Activated CD4-positive, CD25-positive, alpha-beta regulatory T cell (primary cell): ENCODE measurements at regions not wholly inside any gene's neighbourhood (a gene's known extent, or its start where the extent isn't known, plus 50 kb on each side); places are given as distances from the start of the nearest gene placed in this dataset.
"Not testable (repeated sequence)": the region's sequence is repeated elsewhere in the genome, so short reads cannot be mapped to it uniquely, and the experiment has no call there.

ENCODE experiments used
- DNase-seq, 4 experiments: peaks; one replicate each; lab custom pipeline; 2025; lab: John Stamatoyannopoulos, UW

- DNase-seq: no peak
These were observed 213.9 kb upstream of the UBASH3B start for GRCh38 chr11:122441666-122442035.

- DNase-seq: no peak
These were observed 214.5 kb upstream of the UBASH3B start for GRCh38 chr11:122440811-122441665.

GRCh38 chr11:122439866-122440810, 215.4 kb upstream of the UBASH3B start:
- no peak for DNase-seq

GRCh38 chr11:122436188-122436555, 219.3 kb upstream of the UBASH3B start:
- DNase-seq: no peak

GRCh38 chr11:122435540-122436187, 219.9 kb upstream of the UBASH3B start:
- DNase-seq: no peak

DNA sequence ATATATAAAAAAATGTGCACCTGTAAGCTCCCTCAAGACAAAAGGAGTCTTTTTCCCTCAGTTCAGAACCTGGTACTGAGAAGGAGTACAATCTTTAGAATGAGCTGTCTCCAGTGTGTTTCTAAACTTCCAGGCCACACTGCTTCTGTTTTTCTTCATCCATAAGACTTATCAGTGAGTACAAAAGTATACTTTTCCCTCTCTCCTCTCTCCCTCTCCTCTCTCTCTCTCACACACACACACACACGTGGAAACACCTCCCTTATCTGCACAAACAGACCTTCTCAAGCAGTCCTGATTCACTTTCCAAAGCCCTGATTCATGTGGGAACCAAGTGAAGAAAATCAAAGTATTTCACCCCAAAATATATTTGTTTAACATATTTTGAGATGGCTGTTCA, 220.7 kb upstream of the UBASH3B start:
- DNase-seq: no peak

- no peak for DNase-seq
These were observed 225.0 kb upstream of the UBASH3B start for GRCh38 chr11:122430490-122430889.

DNA sequence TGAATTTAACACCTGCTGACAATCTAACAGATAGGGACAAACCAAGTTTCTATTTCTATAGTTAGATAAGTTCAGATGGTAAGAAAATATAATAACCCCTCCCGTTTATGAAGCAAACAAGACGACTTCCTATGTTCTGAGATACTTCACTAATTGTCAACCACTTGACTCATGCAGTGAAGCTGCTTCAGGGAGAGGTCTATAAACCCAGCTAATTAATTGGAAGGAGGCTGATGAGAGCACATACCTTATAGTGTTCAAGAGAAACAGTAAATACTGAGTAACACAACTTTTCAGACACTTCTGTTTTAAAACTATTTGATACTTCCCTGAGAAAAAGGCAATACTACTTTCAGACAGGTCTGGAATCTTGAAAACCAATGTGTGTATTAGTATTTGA, 229.4 kb upstream of the UBASH3B start:
- DNase-seq: no peak

GRCh38 chr11:122424636-122425035, 230.9 kb upstream of the UBASH3B start:
- DNase-seq: no peak

- DNase-seq: no peak
These were observed 231.6 kb upstream of the UBASH3B start for GRCh38 chr11:122423886-122424285.

DNA sequence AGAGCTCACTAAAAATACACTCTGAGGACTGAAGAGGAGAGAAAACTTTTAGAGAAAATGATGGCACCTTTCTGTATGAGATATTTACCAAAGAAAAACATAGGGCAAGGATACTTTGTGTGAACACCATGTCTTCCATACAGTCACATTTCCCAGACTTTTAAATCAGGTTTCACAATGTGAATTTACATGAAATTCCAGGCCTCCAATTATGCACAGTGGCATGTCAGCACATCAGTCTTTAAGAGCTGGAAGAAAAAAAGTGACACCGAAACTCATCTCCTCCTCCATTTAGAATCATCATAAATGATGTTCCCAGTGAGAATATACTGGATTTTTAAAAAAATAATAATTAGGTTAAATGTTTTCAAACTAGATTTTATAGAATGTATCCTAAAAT, 232.2 kb upstream of the UBASH3B start:
- DNase-seq: no peak

DNA sequence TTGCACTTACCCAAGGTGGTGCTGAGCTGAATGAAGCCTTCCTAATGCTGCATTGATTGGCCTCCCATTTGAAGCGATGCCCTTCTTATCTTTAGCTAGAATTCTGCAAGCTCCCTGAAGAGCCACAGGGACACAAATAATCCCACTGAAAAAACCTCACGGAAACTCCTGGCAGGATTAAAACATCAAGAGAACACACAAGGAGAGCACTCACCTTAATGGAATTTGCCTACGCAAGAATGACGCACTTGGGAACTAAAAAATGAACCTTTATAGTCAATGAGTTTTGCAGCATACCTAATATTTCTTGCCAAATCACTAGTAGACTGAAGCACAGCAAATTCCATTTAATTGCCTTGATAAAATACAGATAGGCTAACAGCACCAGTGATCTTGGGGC, 232.8 kb upstream of the UBASH3B start:
- no peak for DNase-seq

DNA sequence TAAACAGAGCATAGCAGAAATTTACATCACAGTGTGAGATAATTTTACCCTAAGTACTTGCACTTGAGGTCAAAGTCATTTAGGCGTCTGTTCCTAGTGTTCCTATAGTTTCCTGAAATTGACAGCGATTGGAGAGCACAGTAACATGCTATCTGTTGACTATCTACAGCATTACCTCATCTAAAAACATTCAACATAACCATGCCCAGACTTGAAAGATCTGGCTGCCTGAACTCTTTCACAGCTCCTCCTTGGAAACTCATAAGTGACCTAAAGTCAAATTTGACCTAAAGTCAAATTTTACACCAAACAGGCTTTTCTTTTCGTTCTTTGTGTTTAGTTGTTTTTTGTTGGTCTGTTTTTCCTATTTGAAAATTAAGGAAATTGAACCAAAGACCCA, 233.8 kb upstream of the UBASH3B start:
- no peak for DNase-seq

- DNase-seq: no peak
These were observed 237.5 kb upstream of the UBASH3B start for GRCh38 chr11:122418032-122418431.

- no peak for DNase-seq
These were observed 241.0 kb upstream of the UBASH3B start for GRCh38 chr11:122414406-122415018.

DNA sequence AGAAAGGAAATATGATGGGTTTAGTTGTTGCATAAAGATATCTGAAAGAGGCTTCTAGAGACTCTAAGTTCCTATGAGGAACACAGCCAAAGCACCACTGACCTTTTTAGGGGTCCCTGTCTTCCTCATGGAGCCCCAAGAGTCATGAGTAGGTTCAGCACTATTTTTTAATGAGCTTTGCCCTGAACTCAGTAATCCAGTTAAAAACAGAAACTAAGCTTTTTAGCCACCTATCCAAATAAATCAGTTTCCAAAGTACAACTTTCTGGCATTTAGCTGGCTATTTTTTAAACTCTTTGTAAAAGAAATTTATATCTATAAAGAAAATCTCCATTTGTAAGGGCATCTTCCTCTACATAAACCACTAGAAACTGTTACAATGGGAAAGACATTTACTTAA, 241.8 kb upstream of the UBASH3B start:
- no peak for DNase-seq

- no peak for DNase-seq
These were observed 242.9 kb upstream of the UBASH3B start for GRCh38 chr11:122412581-122412980.

DNA sequence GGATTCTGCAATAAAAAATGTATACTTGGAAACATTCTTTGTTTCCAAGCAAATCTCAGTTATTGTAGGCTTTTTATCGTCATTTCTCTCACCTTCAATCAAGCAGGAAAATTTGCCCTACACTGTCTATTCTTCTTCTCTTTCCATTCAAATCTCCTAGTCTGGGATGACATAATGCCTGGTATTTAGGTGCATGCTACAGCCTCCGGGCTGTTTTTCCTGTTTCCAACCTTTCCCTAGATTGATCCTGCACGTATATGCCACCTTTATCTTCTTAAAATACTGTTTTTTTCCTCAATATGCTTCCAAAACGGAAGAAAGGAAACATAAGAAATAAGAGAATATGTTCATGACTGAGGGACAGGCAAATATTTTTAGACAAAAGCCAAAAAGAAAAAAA, 249.1 kb upstream of the UBASH3B start:
- DNase-seq: no peak

- no peak for DNase-seq
These were observed 249.8 kb upstream of the UBASH3B start for GRCh38 chr11:122405547-122406341.

DNA sequence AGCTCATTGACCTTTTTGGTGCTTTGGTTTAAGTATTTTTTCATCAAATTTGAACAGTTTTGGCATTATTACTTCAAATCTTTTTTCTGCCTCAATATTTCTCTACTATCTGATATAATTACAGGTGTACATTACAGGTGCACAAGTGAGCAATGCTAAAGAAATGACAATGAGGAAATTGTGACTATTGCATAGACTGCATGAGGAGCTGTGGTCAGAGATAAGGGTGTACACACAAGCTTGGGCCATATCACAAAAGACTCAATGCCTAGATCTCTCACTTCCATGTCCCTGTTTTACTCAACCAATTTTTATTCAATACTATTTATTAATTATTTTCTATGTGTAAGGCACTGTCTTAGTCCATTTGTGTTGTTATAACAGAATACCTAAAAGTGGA, 251.0 kb upstream of the UBASH3B start:
- no peak for DNase-seq

DNA sequence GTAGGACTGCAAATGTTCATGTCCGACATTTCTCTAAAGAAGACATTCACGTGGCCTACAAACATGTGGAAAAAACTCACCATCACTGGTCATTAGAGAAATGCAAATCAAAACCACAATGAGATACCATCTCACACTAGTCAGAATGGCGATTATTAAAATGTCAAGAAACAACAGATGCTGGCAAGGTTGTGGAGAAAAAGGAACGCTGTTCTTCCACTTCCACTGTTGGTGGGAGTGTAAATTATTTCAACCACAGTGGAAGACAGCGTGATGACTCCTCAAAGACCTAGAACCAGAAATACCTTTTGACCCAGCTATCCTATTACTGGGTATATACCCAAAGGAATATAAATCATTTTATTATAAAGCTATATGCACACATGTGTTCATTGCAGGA, 253.9 kb upstream of the UBASH3B start:
- not testable (repeated sequence) for DNase-seq
